ENCODE measurements at regions not wholly inside any gene's neighbourhood (a gene's known extent, or its start where the extent isn't known, plus 50 kb on each side); places are given as distances from the start of the nearest gene placed in this dataset.

DNA sequence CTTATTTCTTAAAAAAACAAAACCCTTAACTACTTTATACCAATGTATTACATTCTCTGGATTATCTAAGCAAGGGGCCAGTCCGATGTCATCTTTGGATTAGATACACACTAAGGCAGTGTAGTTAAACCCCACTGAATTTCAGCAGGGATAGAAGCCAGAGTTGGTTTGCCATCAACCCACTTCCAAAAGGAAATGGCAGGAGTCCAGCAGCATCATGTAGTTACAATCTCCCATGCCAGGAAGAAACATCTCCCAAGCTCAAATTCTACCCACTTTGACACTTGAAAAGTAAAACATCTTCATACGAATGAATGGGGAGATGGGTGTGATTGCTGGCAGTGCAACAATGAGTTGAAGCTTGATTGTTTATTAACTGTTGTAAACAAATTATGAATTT lies 203.5 kb upstream of the PLXNC1 start:
- Histone ChIP-seq H3K36me3 (no peaks in the 10 kb centered on the region), H3K27me3 (no peaks in the 10 kb centered on the region; the same call in 1 of the 2 replicates), H3K9me3 (no peaks in the 10 kb centered on the region), H3K4me1 (no peaks in the 10 kb centered on the region), H3K4me3 (ENCODE audit: low read depth, low read length) (no peak overlapping the region)
- TF ChIP-seq CTCF (IDR thresholded peaks at IDR 0.05; ENCODE audit: low read depth, low read length), result no peak
- no peak for DNase-seq

GRCh38 chr12:93946542-93947150 lies 201.7 kb upstream of the PLXNC1 start:
- DNase-seq, result no peak
- Histone ChIP-seq H3K9me3 (no peaks in the 10 kb centered on the region), H3K27me3 (no peaks in the 10 kb centered on the region; the same call in none of the 2 replicates), H3K4me3 (ENCODE audit: low read depth, low read length) (no peak overlapping the region), H3K4me1 (no peaks in the 10 kb centered on the region), H3K36me3 (no peaks in the 10 kb centered on the region)
- no peak for TF ChIP-seq CTCF (IDR thresholded peaks at IDR 0.05; ENCODE audit: low read depth, low read length)

GRCh38 chr12:93947486-93947885 lies 200.9 kb upstream of the PLXNC1 start:
- Histone ChIP-seq H3K9me3 (no peaks in the 10 kb centered on the region), H3K36me3 (no peaks in the 10 kb centered on the region), H3K27me3 (no peaks in the 10 kb centered on the region; the same call in none of the 2 replicates), H3K4me3 (ENCODE audit: low read depth, low read length) (no peak overlapping the region), H3K4me1 (no peaks in the 10 kb centered on the region)
- DNase-seq, result no peak
- TF ChIP-seq CTCF (IDR thresholded peaks at IDR 0.05; ENCODE audit: low read depth, low read length), result no peak

GRCh38 chr12:93950311-93950710 lies 198.1 kb upstream of the PLXNC1 start:
- no peak for DNase-seq
- Histone ChIP-seq H3K27me3 (no peaks in the 10 kb centered on the region; the same call in none of the 2 replicates), H3K36me3 (no peaks in the 10 kb centered on the region), H3K4me3 (ENCODE audit: low read depth, low read length) (no peak overlapping the region), H3K9me3 (no peaks in the 10 kb centered on the region), H3K4me1 (no peaks in the 10 kb centered on the region)
- no peak for TF ChIP-seq CTCF (IDR thresholded peaks at IDR 0.05; ENCODE audit: low read depth, low read length)

DNA sequence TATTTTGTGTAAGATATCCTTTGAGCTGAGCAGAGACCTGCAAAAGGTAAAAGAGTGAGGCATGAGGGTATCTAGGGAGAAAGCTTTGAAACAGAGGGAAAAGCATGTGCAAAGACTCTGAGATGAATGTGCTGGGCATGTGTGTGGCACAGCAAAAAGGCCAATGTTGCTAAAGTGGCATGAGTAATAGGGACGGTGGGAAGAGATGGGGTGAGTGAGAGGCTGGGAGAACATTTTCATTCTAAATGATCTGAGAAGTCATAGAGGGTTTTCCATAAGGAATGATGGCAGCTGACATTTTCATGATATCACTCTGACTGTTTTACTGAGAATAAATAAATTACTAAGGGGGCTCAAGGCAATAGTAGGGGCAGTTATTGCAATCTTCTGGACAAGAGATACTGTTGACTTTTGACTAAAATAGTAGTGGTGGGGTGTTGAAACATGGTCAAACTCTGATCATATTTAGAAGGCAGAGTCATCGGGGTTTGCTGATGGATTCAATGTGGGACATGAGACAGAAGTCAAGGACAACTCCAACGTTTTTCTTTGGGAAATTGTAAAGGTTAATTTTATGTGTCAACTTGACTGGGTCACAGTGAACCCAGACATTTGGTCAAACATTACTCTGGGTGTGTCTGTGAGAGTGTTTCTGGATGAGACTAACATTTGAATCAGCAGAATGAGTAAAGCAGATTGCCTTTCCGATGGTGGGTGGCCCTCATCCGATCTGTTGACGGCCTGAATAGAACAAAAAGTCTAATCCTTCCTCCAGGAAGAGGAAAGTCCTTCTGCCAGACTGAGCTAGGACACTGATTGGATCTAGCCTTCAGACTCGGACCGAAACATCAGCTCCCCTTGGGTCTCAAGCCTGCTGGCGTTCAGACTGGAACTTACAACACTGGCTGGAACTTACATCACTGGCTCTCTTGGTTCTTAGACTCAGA lies 193.9 kb upstream of the PLXNC1 start:
- Histone ChIP-seq H3K27me3 (no peaks in the 10 kb centered on the region; the same call in 1 of the 2 replicates), H3K9me3 (no peaks in the 10 kb centered on the region), H3K4me3 (ENCODE audit: low read depth, low read length) (no peak overlapping the region), H3K4me1 (no peaks in the 10 kb centered on the region), H3K36me3 (no peaks in the 10 kb centered on the region)
- DNase-seq, result no peak
- TF ChIP-seq CTCF (IDR thresholded peaks at IDR 0.05; ENCODE audit: low read depth, low read length), result no peak

- Histone ChIP-seq H3K27me3 (no peaks in the 10 kb centered on the region; the same call in 1 of the 2 replicates), H3K9me3 (no peaks in the 10 kb centered on the region), H3K4me1 (no peaks in the 10 kb centered on the region), H3K36me3 (no peaks in the 10 kb centered on the region), H3K4me3 (ENCODE audit: low read depth, low read length) (no peak overlapping the region)
- no peak for TF ChIP-seq CTCF (IDR thresholded peaks at IDR 0.05; ENCODE audit: low read depth, low read length)
- no peak for DNase-seq
Measured at GRCh38 chr12:93956551-93956950, 191.8 kb upstream of the PLXNC1 start.
